Kidney (tissue), 13 donors: ENCODE measurements at regions not wholly inside any gene's neighbourhood (a gene's known extent, or its start where the extent isn't known, plus 50 kb on each side); places are given as distances from the start of the nearest gene placed in this dataset.

Source experiments
- DNase-seq, 5 donors: peaks; one replicate each; pipeline ENCODE4 v3.0.0-alpha.2; 2013 to 2020
- FAIRE-seq: peaks from 2 replicates; lab custom pipeline; 2012; peaks lifted over from hg19 to GRCh38; lab: Jason Lieb, UNC
- H3K27ac ChIP-seq, 2 donors: one replicate each; pipeline ENCODE4 v1.7.0; 2013; ENCODE audit warnings: low read depth in 2 of 2, low read length in 2 of 2, inconsistent platforms in 1 of 2
- H3K27me3 ChIP-seq: one replicate; pipeline ENCODE4 v1.7.1; 2013; ENCODE audit warnings: low read length, inconsistent platforms; ENCODE audit not compliant: control insufficient read depth, insufficient read depth
- H3K36me3 ChIP-seq, 3 donors: one replicate each; pipeline versions ENCODE4 v1.7.0 to v1.7.1; 2013; ENCODE audit warnings: low read length in 3 of 3, control low read depth in 1 of 3, inconsistent platforms in 1 of 3; ENCODE audit not compliant: insufficient read depth in 3 of 3, control insufficient read depth in 2 of 3
- H3K4me1 ChIP-seq, 3 donors: one replicate each; pipeline versions ENCODE4 v1.7.0 to v1.7.1; 2013; ENCODE audit warnings: low read length in 3 of 3, inconsistent platforms in 1 of 3, low read depth in 1 of 3; ENCODE audit not compliant: control insufficient read depth in 2 of 3, insufficient read depth in 2 of 3
- H3K4me3 ChIP-seq, 3 donors: one replicate each; pipeline versions ENCODE4 v1.7.0 to v1.8.1; 2013; ENCODE audit warnings: low read length in 3 of 3, control low read depth in 1 of 3, inconsistent platforms in 1 of 3
- H3K9ac ChIP-seq, 3 donors: one replicate each; pipeline versions ENCODE4 v1.7.0 to v1.7.1; 2013; ENCODE audit warnings: low read length in 3 of 3, control low read depth in 1 of 3, inconsistent platforms in 1 of 3
- H3K9me3 ChIP-seq, 3 donors: one replicate each; pipeline versions ENCODE4 v1.7.0 to v1.7.1; 2013; ENCODE audit warnings: low read length in 3 of 3, control low read depth in 1 of 3, inconsistent platforms in 1 of 3; ENCODE audit not compliant: control insufficient read depth in 2 of 3, insufficient read depth in 1 of 3
- intact Hi-C: fragments of 100-400 bp; cut with DNase I; formaldehyde crosslinking; loops from one replicate; pipeline ENCODE4 v1.11.1; 2022
- TF ChIP-seq, protein P1 (sequence below): IDR thresholded peaks from 3 replicates; pipeline ENCODE4 v1.5.1; 2012; ENCODE audit warnings: mild to moderate bottlenecking, moderate library complexity, borderline replicate concordance; ENCODE audit not compliant: insufficient read depth; ENCODE audit errors: extremely low read depth
- donor health status: control.
- donor health status: control.
- donor health status: control.
- donor health status: control.
- donor health status: control.
- donor health status: DM: yes; HTN: yes; CAD: no.
- donor health status: Normal renal cell carcinoma (clear cell type).

DNA sequence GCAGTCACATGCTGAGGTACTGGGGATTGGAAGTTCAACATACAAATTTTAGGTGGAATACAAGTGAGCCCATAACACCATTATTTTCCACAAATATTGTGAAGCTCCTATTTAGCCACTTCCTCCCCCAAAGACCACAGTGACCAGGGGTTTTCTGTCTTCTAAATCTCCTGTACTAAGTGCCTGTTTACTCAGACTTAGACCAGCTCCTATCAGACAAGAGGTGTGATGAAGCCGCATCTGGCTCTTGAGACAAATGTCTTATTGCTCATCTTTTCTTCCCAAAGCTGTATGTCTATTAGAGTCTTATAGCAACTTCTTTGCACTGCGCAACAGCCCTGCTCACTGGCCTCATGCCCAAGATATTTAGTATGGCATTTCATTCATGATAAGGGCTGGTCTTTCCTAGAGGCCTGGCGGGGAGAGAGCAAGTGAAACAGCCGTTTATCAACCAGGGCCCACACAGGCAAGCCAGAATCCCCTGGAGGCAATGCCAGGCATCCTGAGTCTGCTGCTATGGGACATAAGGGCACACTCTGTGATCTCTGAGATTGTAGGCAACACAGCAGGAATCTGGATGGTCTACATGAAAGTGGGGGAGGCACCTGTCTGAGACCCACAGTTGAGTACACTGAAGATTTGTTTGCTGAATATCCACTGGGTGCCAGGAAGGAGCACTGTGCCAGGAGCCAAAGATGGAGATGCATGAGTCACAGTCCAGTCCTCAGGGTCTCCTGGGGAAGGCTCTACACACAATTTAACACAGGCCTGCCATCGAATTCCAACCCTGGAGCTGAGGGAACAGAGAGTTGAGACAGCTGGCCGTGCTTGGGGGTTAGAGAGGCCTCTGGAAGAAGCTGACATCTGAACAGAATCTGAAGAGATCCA, 78.5 kb upstream of the NCAM1 start:
- no peak overlapping the region for H3K27ac ChIP-seq
- intact Hi-C loops, result no loop called here
- no peak for FAIRE-seq
- peaks cover 0 to 4% (median 0%) of the 10 kb centered on the region in 3 donors for H3K4me1 ChIP-seq
- no peak for DNase-seq
- TF ChIP-seq, protein P1, sequence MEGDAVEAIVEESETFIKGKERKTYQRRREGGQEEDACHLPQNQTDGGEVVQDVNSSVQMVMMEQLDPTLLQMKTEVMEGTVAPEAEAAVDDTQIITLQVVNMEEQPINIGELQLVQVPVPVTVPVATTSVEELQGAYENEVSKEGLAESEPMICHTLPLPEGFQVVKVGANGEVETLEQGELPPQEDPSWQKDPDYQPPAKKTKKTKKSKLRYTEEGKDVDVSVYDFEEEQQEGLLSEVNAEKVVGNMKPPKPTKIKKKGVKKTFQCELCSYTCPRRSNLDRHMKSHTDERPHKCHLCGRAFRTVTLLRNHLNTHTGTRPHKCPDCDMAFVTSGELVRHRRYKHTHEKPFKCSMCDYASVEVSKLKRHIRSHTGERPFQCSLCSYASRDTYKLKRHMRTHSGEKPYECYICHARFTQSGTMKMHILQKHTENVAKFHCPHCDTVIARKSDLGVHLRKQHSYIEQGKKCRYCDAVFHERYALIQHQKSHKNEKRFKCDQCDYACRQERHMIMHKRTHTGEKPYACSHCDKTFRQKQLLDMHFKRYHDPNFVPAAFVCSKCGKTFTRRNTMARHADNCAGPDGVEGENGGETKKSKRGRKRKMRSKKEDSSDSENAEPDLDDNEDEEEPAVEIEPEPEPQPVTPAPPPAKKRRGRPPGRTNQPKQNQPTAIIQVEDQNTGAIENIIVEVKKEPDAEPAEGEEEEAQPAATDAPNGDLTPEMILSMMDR, result no peak
- H3K4me3 ChIP-seq, result no peak overlapping the region
- H3K27me3 ChIP-seq, result no peaks in the 10 kb centered on the region
- H3K9me3 ChIP-seq, result no peaks in the 10 kb centered on the region
- no peaks in the 10 kb centered on the region for H3K36me3 ChIP-seq
- no peak overlapping the region for H3K9ac ChIP-seq

DNA sequence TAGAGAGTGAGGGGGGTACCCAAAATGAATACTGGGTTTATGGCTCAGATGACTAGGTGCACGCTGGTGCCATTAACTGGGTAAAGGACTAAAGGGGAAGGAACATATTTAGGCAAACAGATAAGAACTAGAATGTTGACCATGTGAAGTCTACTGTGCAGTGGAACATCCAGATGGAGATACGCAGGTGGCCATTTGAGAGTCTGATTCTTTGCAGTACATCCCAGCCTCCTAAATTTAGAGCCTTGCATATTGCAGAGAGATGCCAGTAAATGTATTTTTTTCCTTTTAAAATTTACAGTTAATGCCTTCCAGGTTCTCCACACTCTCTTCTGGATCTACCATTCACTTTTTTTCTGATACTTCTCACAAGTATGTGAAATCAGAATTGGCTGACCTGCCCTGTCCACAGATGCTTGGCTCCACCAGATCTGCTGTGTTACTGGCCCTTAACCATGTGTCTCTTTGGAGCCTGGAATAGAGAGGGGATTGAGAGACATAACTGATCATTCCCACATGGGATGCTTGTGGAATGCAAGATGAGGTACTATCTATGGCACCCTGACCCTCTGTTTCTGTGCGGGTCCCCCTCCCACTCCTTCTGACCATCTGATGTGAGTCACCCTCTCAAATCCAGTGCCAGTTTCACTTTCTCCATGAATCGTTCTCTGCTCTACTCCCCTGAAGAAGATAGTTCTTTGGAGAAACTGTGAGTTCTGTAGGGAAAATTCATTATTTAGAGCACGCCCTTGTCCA, 77.0 kb upstream of the NCAM1 start:
- no peaks in the 10 kb centered on the region for H3K27me3 ChIP-seq
- no peak overlapping the region for H3K9ac ChIP-seq
- H3K36me3 ChIP-seq, result no peaks in the 10 kb centered on the region
- TF ChIP-seq, protein P1, result no peak
- peaks cover 0 to 4% (median 0%) of the 10 kb centered on the region in 3 donors for H3K4me1 ChIP-seq
- H3K27ac ChIP-seq, result no peak overlapping the region
- FAIRE-seq (no peak), DNase-seq (no peak)
- no peaks in the 10 kb centered on the region for H3K9me3 ChIP-seq
- H3K4me3 ChIP-seq, result no peak overlapping the region
- intact Hi-C loops, result no loop called here

DNA sequence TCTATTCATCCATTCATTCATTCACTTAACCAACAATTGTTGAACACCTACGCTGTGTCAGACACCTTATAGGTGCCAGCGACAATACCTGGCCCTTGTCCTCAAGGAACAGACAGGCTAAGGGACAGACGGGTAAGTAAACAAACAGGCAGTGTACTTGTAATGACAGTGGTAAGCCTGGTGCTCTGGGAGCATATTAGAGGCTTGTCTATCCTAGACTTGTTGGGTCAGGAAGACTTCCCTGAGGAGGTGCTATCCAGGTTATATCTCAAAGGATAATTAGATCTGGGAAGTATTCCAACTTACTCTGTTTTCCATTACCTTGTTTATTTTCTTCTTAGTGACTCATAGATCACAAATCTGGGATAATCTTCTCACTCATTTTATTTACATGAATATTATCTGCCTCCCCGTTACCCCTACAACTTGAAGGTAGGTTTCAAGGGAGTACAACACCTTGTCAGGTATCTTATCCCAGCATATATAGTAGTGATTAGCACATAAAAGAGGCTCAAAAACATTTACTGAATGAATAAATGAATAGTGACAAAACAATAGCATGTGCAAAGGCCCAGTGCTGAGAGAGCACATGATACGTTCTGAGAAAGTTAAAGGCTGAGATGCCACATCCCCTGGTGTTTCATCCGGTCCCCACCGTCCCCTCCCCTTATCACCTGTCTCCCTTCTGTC, 75.3 kb upstream of the NCAM1 start:
- intact Hi-C loops, result no loop called here
- Histone ChIP-seq H3K36me3 (no peaks in the 10 kb centered on the region), H3K27me3 (no peaks in the 10 kb centered on the region), H3K4me3 (no peak overlapping the region), H3K9me3 (no peaks in the 10 kb centered on the region), H3K4me1 (peaks cover 0 to 4% (median 0%) of the 10 kb centered on the region in 3 donors), H3K27ac (no peak overlapping the region), H3K9ac (no peak overlapping the region)
- TF ChIP-seq, protein P1, result no peak
- FAIRE-seq (no peak), DNase-seq (no peak)
